WTC11 (cell line): ENCODE measurements at regions not wholly inside any gene's neighbourhood (a gene's known extent, or its start where the extent isn't known, plus 50 kb on each side); places are given as distances from the start of the nearest gene placed in this dataset.

Experiments used
- ATAC-seq: fragments of 200-7000 bp; cut with Tn5 transposase; 2 replicates; pipeline ENCODE4 v1.10.0; 2021; ENCODE audit warnings: mild to moderate bottlenecking, moderate library complexity
- CTCF ChIA-PET: fragments of 300-600 bp; sonication (Branson Sonifier 250); formaldehyde crosslinking; loops from one replicate; lab custom pipeline; 2021; ENCODE audit warnings: antibody characterized with exemption; lab: Charles Lee
- POLR2A ChIA-PET: fragments of 350-600 bp; sonication (Branson Sonifier 250); formaldehyde crosslinking; loops from one replicate; lab custom pipeline; 2021; ENCODE audit warnings: antibody characterized with exemption; lab: Charles Lee
- DNase-seq: peaks from one replicate; pipeline ENCODE4 v3.0.0; 2021; ENCODE audit warnings: low spot score
- H3K27ac Mint-ChIP-seq: 2 replicates; pipeline ENCODE4 v1.8.0; 2021; ENCODE audit warnings: mixed read lengths
- H3K27me3 Mint-ChIP-seq: 2 replicates; pipeline ENCODE4 v1.8.0; 2021; ENCODE audit warnings: low read depth, mild to moderate bottlenecking, moderate library complexity, mixed read lengths
- H3K36me3 Mint-ChIP-seq: 2 replicates; pipeline ENCODE4 v1.8.0; 2021; ENCODE audit warnings: mixed read lengths
- H3K4me1 Mint-ChIP-seq: 2 replicates; pipeline ENCODE4 v1.8.0; 2022; ENCODE audit warnings: mixed read lengths
- H3K4me3 Mint-ChIP-seq: 2 replicates; pipeline ENCODE4 v1.8.0; 2021; ENCODE audit warnings: mild to moderate bottlenecking, moderate library complexity, mixed read lengths
- H3K9me3 Mint-ChIP-seq: 2 replicates; pipeline ENCODE4 v1.8.0; 2021; ENCODE audit warnings: mixed read lengths
- ATF1 ChIP-seq: sonication (generic); formaldehyde crosslinking; IDR thresholded peaks from 2 replicates; pipeline ENCODE4 v1.8.1; 2023; ENCODE audit warnings: mild to moderate bottlenecking, moderate library complexity, missing genetic modification reagents
- ETV6 ChIP-seq: sonication (generic); formaldehyde crosslinking; IDR thresholded peaks from 2 replicates; pipeline ENCODE4 v1.8.1; 2022; ENCODE audit warnings: mild to moderate bottlenecking, missing genetic modification reagents
- FOXJ3 ChIP-seq: sonication (generic); formaldehyde crosslinking; IDR thresholded peaks from 2 replicates; pipeline ENCODE4 v1.9.0; 2021; ENCODE audit warnings: missing genetic modification reagents, mild to moderate bottlenecking, borderline replicate concordance
- GABPB1 ChIP-seq: sonication (generic); formaldehyde crosslinking; IDR thresholded peaks from 2 replicates; pipeline ENCODE4 v1.8.1; 2023; ENCODE audit warnings: mild to moderate bottlenecking, missing genetic modification reagents
- MXD4 ChIP-seq: fragments of 250-450 bp; sonication (Bioruptor Pico); IDR thresholded peaks from 2 replicates; pipeline ENCODE4 v1.8.0; 2021; ENCODE audit warnings: mild to moderate bottlenecking, moderate library complexity, borderline replicate concordance
- NFE2L1 ChIP-seq: sonication (generic); formaldehyde crosslinking; IDR thresholded peaks from 2 replicates; pipeline ENCODE4 v1.8.1; 2023; ENCODE audit warnings: missing genetic modification reagents
- NFYB ChIP-seq: sonication (generic); formaldehyde crosslinking; conservative IDR thresholded peaks from 2 replicates; pipeline ENCODE4 v1.8.0; 2022; ENCODE audit warnings: low read depth, missing genetic modification reagents
- SP1 ChIP-seq: sonication (generic); formaldehyde crosslinking; conservative IDR thresholded peaks from 2 replicates; pipeline ENCODE4 v1.8.1; 2022; ENCODE audit warnings: missing genetic modification reagents
- TP53 ChIP-seq: sonication (generic); formaldehyde crosslinking; IDR thresholded peaks from 2 replicates; pipeline ENCODE4 v1.8.1; 2023; ENCODE audit warnings: mild to moderate bottlenecking, missing genetic modification reagents
- ZNF138 ChIP-seq: sonication (generic); formaldehyde crosslinking; conservative IDR thresholded peaks from 2 replicates; pipeline ENCODE4 v1.8.1; 2022; ENCODE audit warnings: mild to moderate bottlenecking, moderate library complexity, missing genetic modification reagents
- ZNF219 ChIP-seq: sonication (generic); formaldehyde crosslinking; IDR thresholded peaks from 2 replicates; pipeline ENCODE4 v1.8.0; 2023; ENCODE audit warnings: missing genetic modification reagents, mild to moderate bottlenecking, borderline replicate concordance
- ZNF396 ChIP-seq: fragments of 250-450 bp; sonication (Bioruptor Pico); IDR thresholded peaks from 2 replicates; pipeline ENCODE4 v1.8.0; 2021; ENCODE audit warnings: mild to moderate bottlenecking, moderate library complexity, borderline replicate concordance
- ZNF671 ChIP-seq: fragments of 250-450 bp; sonication (Bioruptor Pico); IDR thresholded peaks from 2 replicates; pipeline ENCODE4 v1.8.0; 2021; ENCODE audit warnings: mild to moderate bottlenecking
- TF ChIP-seq, protein P1 (sequence below): fragments of 250-450 bp; sonication (Bioruptor Pico); IDR thresholded peaks from 2 replicates; pipeline ENCODE4 v1.9.0; 2021; ENCODE audit warnings: mild to moderate bottlenecking, borderline replicate concordance
- TF ChIP-seq, protein P2 (sequence below): sonication (generic); formaldehyde crosslinking; IDR thresholded peaks from 2 replicates; pipeline ENCODE4 v1.8.0; 2022; ENCODE audit warnings: mild to moderate bottlenecking, missing genetic modification reagents
- TF ChIP-seq, protein P3 (sequence below): sonication (generic); formaldehyde crosslinking; IDR thresholded peaks from 2 replicates; pipeline ENCODE4 v1.8.0; 2022; ENCODE audit warnings: mild to moderate bottlenecking, missing genetic modification reagents
- TF ChIP-seq, protein P4 (sequence below): fragments of 250-450 bp; sonication (Bioruptor Pico); IDR thresholded peaks from 2 replicates; pipeline ENCODE4 v1.9.0; 2021; ENCODE audit warnings: mild to moderate bottlenecking
- TF ChIP-seq, protein P5 (sequence below): sonication (generic); formaldehyde crosslinking; IDR thresholded peaks from 2 replicates; pipeline ENCODE4 v1.8.1; 2023; ENCODE audit warnings: mild to moderate bottlenecking, missing genetic modification reagents
- TF ChIP-seq, protein P6 (sequence below): sonication (generic); formaldehyde crosslinking; IDR thresholded peaks from 2 replicates; pipeline ENCODE4 v1.8.1; 2022; ENCODE audit warnings: missing genetic modification reagents, borderline replicate concordance

DNA sequence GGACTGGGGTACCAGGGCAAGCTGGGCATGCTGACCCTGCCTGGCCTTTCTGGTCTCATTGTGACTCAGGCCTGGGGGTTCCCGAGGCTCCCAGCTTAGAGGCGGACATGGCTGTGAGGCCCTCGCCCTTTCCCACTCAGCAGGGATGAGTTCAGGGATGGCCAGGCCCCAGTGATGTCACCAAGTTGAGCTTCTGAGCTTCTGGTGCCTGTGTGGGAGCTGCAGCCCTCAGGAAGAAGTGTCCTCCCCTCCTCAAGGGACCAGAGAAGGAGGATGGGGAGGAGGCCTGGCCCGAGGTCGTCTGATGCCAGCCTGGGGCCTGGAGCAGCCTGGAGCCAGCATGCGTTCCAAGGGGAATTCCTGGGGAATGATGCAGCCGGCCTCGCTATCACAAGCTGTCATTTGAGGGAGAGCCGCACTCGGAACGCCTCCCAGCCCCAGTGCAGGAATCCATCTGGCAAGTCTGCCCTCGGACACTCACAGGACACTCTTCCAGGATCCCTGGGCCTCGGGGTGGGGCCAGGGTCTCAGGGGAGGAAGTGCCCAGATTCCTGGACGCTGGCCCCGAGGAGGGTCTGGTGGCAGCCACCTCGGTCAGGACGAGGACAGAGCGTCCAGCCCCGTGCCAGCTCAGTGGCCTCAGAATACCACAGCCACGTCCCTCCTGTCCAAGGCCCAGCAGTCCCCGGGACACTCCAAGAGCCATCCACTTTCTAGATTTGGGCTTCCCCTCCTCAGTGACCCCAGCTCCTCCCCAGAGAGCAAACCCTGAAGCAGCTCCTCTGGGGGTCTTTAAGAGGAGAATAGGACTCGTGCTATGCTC, 61.2 kb upstream of the GPC1 start:
- POLR2A ChIA-PET = no interaction called here
- Mint-ChIP-seq H3K27ac (no peak overlapping the region), H3K4me1 (no peaks in the 10 kb centered on the region), H3K36me3 (no peaks in the 10 kb centered on the region), H3K4me3 (no peak overlapping the region), H3K9me3 (no peaks in the 10 kb centered on the region), H3K27me3 (no peaks in the 10 kb centered on the region)
- ATAC-seq (no peak), DNase-seq (no peak)
- CTCF ChIA-PET = interaction anchor here (1.0 kb wide), 1 partner anchor 86 kb away, joined by 3 read pairs; no protein-coding TSS in a partner anchor
- TF ChIP-seq ETV6 (no peak), ZNF396 (CRISPR knock-in tag) (no peak), ZNF138 (no peak), TP53 (no peak), ZNF671 (no peak), GABPB1 (no peak)
- TF ChIP-seq, protein P1, sequence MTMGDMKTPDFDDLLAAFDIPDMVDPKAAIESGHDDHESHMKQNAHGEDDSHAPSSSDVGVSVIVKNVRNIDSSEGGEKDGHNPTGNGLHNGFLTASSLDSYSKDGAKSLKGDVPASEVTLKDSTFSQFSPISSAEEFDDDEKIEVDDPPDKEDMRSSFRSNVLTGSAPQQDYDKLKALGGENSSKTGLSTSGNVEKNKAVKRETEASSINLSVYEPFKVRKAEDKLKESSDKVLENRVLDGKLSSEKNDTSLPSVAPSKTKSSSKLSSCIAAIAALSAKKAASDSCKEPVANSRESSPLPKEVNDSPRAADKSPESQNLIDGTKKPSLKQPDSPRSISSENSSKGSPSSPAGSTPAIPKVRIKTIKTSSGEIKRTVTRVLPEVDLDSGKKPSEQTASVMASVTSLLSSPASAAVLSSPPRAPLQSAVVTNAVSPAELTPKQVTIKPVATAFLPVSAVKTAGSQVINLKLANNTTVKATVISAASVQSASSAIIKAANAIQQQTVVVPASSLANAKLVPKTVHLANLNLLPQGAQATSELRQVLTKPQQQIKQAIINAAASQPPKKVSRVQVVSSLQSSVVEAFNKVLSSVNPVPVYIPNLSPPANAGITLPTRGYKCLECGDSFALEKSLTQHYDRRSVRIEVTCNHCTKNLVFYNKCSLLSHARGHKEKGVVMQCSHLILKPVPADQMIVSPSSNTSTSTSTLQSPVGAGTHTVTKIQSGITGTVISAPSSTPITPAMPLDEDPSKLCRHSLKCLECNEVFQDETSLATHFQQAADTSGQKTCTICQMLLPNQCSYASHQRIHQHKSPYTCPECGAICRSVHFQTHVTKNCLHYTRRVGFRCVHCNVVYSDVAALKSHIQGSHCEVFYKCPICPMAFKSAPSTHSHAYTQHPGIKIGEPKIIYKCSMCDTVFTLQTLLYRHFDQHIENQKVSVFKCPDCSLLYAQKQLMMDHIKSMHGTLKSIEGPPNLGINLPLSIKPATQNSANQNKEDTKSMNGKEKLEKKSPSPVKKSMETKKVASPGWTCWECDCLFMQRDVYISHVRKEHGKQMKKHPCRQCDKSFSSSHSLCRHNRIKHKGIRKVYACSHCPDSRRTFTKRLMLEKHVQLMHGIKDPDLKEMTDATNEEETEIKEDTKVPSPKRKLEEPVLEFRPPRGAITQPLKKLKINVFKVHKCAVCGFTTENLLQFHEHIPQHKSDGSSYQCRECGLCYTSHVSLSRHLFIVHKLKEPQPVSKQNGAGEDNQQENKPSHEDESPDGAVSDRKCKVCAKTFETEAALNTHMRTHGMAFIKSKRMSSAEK (CRISPR knock-in tag) = no peak
- TF ChIP-seq, protein P2, sequence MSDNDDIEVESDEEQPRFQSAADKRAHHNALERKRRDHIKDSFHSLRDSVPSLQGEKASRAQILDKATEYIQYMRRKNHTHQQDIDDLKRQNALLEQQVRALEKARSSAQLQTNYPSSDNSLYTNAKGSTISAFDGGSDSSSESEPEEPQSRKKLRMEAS (CRISPR knock-in tag) = no peak
- TF ChIP-seq, protein P3, sequence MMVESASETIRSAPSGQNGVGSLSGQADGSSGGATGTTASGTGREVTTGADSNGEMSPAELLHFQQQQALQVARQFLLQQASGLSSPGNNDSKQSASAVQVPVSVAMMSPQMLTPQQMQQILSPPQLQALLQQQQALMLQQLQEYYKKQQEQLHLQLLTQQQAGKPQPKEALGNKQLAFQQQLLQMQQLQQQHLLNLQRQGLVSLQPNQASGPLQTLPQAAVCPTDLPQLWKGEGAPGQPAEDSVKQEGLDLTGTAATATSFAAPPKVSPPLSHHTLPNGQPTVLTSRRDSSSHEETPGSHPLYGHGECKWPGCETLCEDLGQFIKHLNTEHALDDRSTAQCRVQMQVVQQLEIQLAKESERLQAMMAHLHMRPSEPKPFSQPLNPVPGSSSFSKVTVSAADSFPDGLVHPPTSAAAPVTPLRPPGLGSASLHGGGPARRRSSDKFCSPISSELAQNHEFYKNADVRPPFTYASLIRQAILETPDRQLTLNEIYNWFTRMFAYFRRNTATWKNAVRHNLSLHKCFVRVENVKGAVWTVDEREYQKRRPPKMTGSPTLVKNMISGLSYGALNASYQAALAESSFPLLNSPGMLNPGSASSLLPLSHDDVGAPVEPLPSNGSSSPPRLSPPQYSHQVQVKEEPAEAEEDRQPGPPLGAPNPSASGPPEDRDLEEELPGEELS (CRISPR knock-in tag) = no peak
- TF ChIP-seq, protein P4, sequence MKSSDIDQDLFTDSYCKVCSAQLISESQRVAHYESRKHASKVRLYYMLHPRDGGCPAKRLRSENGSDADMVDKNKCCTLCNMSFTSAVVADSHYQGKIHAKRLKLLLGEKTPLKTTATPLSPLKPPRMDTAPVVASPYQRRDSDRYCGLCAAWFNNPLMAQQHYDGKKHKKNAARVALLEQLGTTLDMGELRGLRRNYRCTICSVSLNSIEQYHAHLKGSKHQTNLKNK (CRISPR knock-in tag) = no peak

DNA sequence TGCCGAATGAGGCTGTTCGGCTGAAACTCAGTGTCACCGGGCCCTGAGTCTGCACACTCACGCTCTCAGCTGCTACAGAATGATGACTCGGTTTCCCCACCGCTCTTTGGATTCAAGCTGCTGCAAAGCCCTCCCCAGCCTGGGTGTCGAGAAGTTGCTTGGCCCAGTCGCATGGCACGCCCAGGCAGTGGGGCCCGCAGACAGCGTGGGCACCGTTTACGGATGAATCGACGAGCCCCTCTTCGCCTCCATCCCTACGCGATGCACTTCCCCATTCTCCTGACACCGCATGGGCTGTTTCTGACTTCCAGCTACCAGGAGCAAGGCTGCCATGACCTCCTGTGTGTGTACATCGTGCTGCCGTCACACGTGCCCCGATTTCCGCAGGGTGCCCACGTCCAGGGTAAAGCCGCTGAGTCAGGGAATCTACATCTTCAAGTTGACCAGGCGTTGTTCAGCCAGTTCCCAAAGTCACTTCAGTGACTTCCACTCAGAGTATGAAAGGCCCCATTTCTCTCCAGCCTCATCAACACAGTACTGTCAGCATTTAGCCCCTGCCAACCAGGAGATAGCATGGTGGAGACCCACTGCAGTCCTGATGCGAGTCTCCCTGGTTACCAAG, 60.3 kb upstream of the GPC1 start:
- H3K27ac Mint-ChIP-seq = no peak overlapping the region
- no peaks in the 10 kb centered on the region for H3K36me3 Mint-ChIP-seq
- ChIA-PET POLR2A (no interaction called here), CTCF (interaction anchor here (1.0 kb wide), 1 partner anchor 86 kb away, joined by 3 read pairs; no protein-coding TSS in a partner anchor)
- ATAC-seq (no peak), DNase-seq (no peak)
- H3K9me3 Mint-ChIP-seq = no peaks in the 10 kb centered on the region
- no peaks in the 10 kb centered on the region for H3K4me1 Mint-ChIP-seq
- H3K4me3 Mint-ChIP-seq = no peak overlapping the region
- no peak for TF ChIP-seq NFYB (CRISPR knock-in tag)
- no peaks in the 10 kb centered on the region for H3K27me3 Mint-ChIP-seq

DNA sequence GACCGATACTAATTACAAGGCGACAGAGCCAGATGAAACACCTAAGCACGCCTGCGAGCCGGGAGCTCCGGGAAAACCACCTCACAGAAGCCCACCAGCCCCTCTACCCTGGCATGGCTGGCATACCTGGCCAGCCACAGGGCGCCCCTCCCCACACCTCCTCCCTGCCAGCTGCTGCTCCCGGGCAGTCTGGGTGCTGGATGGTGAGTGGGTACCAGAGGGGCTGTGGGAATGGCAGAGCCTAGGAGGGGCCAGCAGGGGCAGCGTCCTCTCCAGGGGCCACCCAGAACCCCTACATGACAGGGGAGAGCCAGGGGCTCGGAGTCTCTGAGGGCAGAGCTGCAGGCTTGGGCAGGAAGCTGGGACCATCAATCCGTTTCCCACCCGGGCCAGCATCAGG, 58.7 kb upstream of the GPC1 start:
- Mint-ChIP-seq H3K4me1 (no peaks in the 10 kb centered on the region), H3K4me3 (no peak overlapping the region), H3K27me3 (no peaks in the 10 kb centered on the region), H3K27ac (no peak overlapping the region), H3K9me3 (no peaks in the 10 kb centered on the region), H3K36me3 (no peaks in the 10 kb centered on the region)
- peak; percentile 58 for ATAC-seq
- ChIA-PET POLR2A (no interaction called here), CTCF (interaction anchor here (0.9 to 1.1 kb wide), 2 partner anchors 9 to 137 kb away, joined by 3 read pairs; no protein-coding TSS in a partner anchor)
- no peak for DNase-seq
- TF ChIP-seq ZNF396 (CRISPR knock-in tag) = no peak
- TF ChIP-seq ZNF219 (CRISPR knock-in tag) = no peak
- TF ChIP-seq MXD4 (CRISPR knock-in tag) = no peak
- TF ChIP-seq NFE2L1 (CRISPR knock-in tag) = no peak
- TF ChIP-seq, protein P5, sequence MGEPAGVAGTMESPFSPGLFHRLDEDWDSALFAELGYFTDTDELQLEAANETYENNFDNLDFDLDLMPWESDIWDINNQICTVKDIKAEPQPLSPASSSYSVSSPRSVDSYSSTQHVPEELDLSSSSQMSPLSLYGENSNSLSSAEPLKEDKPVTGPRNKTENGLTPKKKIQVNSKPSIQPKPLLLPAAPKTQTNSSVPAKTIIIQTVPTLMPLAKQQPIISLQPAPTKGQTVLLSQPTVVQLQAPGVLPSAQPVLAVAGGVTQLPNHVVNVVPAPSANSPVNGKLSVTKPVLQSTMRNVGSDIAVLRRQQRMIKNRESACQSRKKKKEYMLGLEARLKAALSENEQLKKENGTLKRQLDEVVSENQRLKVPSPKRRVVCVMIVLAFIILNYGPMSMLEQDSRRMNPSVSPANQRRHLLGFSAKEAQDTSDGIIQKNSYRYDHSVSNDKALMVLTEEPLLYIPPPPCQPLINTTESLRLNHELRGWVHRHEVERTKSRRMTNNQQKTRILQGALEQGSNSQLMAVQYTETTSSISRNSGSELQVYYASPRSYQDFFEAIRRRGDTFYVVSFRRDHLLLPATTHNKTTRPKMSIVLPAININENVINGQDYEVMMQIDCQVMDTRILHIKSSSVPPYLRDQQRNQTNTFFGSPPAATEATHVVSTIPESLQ = no peak
- TF ChIP-seq ATF1 (CRISPR knock-in tag) = no peak
- TF ChIP-seq, protein P4 (CRISPR knock-in tag) = no peak
- TF ChIP-seq, protein P6, sequence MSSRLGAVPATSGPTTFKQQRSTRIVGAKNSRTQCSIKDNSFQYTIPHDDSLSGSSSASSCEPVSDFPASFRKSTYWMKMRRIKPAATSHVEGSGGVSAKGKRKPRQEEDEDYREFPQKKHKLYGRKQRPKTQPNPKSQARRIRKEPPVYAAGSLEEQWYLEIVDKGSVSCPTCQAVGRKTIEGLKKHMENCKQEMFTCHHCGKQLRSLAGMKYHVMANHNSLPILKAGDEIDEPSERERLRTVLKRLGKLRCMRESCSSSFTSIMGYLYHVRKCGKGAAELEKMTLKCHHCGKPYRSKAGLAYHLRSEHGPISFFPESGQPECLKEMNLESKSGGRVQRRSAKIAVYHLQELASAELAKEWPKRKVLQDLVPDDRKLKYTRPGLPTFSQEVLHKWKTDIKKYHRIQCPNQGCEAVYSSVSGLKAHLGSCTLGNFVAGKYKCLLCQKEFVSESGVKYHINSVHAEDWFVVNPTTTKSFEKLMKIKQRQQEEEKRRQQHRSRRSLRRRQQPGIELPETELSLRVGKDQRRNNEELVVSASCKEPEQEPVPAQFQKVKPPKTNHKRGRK (CRISPR knock-in tag) = no peak
- no peak for TF ChIP-seq SP1 (CRISPR knock-in tag)
- TF ChIP-seq FOXJ3 = no peak
